ENCODE measurements at regions not wholly inside any gene's neighbourhood (a gene's known extent, or its start where the extent isn't known, plus 50 kb on each side); places are given as distances from the start of the nearest gene placed in this dataset.
"Not testable (repeated sequence)": the region's sequence is repeated elsewhere in the genome, so short reads cannot be mapped to it uniquely, and the experiment has no call there.

GRCh38 chr2:175410941-175411340 is 229.4 kb upstream of the ATP5MC3 start:
- TF ChIP-seq, protein P1, sequence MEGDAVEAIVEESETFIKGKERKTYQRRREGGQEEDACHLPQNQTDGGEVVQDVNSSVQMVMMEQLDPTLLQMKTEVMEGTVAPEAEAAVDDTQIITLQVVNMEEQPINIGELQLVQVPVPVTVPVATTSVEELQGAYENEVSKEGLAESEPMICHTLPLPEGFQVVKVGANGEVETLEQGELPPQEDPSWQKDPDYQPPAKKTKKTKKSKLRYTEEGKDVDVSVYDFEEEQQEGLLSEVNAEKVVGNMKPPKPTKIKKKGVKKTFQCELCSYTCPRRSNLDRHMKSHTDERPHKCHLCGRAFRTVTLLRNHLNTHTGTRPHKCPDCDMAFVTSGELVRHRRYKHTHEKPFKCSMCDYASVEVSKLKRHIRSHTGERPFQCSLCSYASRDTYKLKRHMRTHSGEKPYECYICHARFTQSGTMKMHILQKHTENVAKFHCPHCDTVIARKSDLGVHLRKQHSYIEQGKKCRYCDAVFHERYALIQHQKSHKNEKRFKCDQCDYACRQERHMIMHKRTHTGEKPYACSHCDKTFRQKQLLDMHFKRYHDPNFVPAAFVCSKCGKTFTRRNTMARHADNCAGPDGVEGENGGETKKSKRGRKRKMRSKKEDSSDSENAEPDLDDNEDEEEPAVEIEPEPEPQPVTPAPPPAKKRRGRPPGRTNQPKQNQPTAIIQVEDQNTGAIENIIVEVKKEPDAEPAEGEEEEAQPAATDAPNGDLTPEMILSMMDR (IDR thresholded peaks at IDR 0.05): not testable (repeated sequence)
- TF ChIP-seq POLR2AphosphoS5 (IDR thresholded peaks at IDR 0.05): not testable (repeated sequence)

Measured in esophagus muscularis mucosa (tissue), 3 donors.